ENCODE measurements at regions not wholly inside any gene's neighbourhood (a gene's known extent, or its start where the extent isn't known, plus 50 kb on each side); places are given as distances from the start of the nearest gene placed in this dataset.

DNA sequence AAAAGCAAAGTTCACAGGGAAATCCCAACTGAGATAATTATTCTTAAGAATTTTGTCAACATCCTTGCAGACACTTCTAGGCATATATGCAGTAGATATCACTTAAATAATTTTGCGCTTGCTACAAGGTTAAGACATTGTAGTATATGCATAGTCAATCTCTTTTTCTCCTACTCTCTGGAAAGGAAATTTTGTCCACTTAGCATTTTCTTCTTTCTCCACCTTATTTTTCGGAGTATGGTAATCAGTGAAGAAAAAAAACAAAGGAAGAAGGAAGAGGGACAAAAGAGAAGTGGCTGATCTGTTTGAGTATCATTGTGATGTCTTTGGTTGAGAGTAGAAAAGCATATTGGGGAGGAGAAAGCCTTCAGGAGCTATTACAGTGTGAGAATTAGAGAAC, 104.6 kb downstream of the LACC1 start:
- no peak for DNase-seq (ENCODE audit: low spot score)

DNA sequence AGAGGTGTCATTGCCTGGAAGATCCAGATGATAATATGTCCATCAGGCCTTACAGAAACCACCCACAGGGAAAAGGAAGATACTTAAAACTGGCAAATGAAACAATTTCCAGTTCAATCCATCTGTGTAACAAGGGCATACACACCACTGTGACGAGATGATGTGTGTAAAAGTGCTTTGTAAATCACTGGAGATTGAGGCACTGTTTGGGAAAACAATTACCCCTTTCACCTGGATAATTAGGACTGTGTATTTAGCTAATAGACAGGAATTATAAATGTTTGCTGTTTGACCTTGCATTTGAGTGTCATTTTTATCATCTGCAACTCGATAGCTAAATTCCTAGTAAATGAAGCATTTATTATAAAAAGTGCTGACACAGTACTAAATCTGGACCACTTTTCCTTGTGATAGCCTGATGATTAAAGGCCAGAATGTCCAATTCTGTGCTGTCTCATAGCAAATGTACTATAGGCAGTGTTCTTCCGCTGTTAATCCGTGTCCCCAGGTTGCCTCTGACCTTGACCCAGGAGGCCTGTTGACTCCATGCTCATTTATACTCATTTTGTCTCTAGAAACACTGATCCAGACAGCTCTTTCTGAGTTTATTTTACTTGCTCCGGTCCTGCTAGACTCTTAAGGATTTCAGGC, 105.8 kb downstream of the LACC1 start:
- DNase-seq (ENCODE audit: low spot score) = no peak

DNA sequence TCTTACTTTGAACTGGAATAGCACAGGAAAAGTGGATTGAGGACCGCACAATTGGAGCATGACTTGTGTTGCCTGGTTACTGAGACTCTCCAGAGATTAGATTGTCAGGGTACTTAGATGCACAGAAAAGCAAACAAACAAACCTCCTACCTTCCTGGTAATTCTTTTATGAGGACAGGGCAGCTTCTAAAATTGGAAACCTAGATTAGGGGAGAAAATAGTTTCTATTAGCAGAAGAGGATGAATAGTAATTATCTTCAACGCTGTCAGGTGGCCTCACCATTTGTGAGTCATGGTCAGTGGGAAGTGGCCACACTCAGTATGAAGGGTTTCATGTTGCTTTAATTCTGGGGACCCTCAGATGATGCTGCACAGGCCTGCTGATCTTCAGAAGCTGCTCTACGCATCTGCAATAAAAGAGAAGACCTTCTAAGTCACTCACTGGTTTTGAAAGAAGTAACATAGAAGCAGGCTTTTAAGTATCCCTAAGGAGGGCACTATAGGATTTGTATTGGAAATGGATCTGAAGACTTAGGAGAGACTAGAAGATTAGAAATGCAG, 106.8 kb downstream of the LACC1 start:
- DNase-seq (ENCODE audit: low spot score) = no peak

DNA sequence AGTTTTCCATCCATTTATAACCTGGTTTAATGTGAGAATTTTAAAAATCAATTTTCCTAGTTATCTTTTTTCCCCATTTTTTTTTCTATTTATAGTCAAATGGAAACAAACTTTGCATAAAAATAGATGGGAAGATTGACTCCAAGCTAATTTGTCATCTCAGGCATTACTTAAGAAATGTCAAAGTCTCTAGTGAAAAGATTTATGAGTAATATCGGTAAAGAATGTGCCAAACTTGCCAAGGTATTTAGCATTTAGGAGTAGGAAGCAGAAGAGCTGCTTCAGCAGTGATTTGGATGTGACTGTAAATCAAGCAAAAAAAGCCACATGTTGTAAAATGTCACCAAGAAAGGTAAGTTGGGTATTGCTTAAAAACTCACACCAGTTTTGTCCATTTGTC, 108.6 kb downstream of the LACC1 start:
- DNase-seq (ENCODE audit: low spot score) = no peak

DNA sequence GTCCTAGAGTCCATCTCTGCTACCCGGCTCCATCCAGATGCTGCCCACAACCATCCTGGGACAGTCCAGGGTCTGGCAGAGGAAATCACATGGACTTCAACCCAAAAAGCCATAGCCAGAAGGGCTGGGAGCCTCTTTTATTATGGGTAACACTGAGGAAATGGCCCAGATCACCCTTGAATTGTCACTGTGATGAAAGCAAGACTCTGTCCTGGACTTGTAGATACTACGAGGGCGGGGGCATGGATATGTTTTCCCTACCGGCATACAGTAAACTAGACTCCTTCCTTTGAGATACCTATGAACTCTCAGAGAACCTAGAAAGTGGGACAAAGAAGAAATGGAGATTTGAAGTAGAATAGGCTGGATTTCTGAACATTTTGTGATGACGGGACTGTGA, 110.3 kb downstream of the LACC1 start:
- DNase-seq (ENCODE audit: low spot score) = no peak

DNA sequence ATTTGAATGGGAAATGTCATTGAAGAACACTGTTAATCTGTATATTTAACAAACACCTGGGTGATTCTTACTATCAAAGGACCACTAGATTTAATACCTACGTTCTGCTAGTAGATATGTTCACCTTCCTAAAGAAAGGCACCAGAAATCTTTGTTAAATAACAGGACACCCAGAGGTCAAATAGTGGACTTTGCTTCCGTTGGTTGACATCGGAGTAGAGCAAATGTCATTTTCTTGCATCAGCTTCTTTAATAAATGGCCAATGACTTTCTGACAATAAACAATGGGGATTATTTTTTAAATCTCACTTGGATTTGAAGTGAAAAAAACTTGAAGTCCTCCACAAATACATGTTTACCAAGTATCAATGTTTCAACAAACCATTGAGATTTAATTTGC, 111.1 kb downstream of the LACC1 start:
- no peak for DNase-seq (ENCODE audit: low spot score)

DNA sequence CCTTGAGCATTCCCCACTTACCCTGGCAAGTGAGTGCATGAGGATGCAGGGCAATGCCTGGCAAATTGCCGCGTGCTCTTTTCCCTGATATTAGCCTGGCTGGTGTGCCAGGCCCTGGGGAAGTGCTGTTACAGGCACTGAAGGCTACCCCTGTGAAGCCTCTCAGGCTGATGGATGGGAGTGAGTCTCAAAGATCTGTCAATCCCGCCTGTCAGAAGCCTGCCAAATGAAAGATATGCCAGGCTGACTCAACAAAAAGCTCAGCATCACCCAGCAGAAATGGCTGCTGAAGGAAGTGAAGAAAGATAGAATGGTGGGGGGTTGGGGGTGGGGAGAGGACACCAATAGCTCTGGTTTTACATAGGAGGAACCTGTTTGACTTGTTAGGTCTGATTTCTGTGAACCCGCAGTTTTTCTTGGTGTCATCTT, 112.1 kb downstream of the LACC1 start:
- DNase-seq (ENCODE audit: low spot score) = no peak

DNA sequence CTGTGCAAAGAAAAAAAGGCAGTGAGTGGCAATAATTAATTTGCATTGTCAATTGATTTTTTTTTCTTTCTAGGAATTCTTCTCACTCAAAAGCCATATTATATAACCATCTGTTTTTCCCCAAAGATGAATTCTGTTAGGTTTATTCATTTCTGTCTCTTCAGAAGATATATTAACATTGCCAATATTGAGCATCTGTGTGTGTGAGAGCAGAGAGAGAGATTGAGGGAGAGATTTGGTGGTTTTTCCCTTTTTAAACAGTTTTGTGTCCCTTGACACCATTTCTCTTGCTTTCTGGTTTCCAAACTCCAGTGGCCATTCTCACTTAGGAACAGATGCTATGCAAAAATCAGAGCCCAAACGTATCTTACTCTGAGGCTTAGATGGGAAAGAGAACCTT, 112.5 kb downstream of the LACC1 start:
- DNase-seq (ENCODE audit: low spot score) = no peak

DNA sequence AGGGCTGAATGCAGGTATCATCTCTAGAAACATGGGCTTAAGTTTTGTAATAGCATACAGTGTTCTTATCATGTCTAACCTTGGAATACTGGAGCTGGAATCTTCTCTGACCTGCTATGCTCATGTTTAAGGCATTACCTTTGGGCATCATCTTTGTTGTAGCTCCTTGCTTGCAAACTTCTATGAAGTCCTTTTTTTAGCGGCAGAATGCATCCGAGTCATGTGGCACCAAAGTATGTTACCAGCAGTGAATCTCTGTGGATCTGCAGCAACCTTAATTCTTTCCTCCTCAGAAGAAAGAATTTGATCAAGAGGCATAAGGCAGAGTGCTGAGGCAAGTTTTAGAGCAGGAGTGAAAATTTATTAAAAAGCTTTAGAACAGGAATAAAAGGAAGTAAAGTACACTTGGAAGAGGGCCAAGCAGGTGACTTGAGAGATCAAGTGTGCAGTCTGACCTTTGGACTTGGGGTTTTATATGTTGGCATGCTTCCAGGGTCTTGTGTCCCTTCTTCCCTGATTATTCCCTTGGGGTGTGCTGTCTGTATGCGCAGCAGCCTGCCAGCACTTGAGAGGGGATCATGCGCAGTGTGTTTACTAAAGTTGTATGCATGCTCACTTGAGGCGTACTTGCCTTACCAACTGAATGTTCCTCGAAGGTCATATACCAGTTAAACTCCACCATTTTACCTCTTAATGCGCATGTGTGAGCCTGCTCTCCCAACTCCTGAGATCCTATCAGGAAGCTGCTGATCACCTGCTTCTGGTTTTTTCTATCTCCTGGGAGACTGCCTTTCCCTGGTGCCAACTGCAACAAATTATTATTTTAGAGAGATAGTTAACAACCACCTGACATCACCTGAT, 115.5 kb downstream of the LACC1 start:
- no peak for DNase-seq (ENCODE audit: low spot score)

DNA sequence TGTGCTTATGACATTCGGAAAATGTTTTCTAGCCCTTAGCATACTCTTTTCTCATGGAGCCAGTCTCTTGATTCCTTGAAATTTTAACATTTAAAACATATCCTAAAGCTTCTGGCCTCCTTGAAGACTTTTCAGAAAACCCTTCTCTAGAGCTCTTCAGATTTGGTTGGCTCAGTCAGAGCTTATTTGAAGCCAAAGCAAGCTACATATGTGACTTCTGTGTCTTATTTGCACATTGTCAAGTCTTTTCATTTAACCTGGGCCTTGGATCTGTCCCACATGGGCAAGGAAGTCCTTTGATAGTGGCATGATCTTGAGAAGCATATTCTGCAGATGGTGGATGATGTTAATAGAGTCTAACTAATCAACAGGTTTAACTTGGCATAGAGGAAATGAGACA, 116.5 kb downstream of the LACC1 start:
- DNase-seq (ENCODE audit: low spot score) = no peak

DNA sequence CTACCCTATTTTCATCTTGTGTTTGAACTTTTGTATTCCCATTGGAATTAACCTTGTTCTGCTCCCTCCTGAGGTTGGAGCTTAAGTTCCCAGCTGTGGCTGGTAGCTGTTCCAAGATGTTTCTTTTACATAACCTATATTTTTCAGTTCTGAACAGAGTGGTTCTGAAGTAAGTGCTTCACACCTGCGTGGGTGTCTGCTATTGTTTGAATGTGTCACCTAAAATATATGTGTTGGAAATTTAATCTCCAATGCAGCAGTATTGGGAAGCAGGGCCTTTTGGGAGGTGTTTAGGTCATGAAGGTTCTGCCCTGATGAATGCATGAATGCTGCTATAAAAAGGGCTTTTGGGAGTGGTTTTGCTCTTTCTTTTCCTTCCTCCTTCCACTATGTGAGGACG, 123.8 kb downstream of the LACC1 start:
- no peak for DNase-seq (ENCODE audit: low spot score)

DNA sequence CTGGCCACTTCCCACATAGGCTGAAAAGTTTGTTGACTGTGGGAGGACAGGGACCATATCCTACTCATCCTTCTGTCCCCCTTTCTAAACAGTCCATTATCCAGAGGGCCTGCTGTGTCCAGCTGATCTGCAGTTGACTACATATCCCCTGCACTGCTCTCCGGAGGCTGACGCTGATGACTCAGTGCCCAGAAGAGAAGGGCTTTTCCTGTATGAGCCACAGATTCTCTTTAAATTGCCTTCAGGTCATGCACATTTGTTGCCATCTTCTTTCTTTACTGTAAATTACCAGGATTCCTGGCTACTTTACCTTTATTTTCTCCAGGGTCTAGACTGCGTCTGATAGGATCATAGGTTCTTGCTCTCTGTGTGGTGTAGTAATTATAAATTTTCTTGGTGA, 125.2 kb downstream of the LACC1 start:
- DNase-seq (ENCODE audit: low spot score) = no peak

DNA sequence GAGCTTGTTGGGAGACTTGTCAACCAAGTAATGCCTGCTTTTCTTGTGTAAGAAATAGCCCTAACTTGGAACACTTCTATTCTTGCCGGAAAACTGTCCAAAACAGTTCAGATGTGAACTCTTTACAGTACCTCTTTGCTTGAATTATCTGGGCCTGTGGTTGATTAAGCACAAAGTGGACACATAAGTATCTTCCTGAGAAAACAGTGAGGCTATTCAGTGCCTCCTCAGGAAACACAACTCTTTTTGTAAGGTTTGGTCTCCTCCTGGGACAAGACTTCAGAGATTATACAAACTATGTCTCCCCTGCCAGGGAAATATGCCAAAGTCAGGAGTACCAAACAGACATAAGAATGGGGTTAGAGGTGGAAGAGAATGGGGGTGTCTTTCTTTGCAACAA, 127.7 kb downstream of the LACC1 start:
- no peak for DNase-seq (ENCODE audit: low spot score)

DNA sequence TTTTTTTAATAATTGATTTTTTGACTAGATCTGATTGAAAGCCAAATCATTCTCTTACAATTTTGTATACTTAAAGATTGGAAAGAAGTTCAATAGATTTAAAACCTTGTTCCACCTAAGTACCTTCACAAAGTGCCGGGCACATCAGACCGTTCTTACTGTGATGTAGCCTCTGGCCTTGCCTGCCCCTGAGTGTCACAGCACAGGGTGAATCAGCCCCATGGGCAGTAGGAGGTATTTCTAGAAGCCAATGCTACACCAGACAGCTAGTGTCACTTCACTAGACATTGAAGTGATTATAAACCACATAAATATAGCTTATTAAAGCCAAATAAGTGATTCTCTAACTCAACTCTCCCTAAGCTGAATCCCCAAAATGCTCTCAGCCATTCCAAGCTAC, 131.3 kb downstream of the LACC1 start:
- DNase-seq (ENCODE audit: low spot score) = no peak

DNA sequence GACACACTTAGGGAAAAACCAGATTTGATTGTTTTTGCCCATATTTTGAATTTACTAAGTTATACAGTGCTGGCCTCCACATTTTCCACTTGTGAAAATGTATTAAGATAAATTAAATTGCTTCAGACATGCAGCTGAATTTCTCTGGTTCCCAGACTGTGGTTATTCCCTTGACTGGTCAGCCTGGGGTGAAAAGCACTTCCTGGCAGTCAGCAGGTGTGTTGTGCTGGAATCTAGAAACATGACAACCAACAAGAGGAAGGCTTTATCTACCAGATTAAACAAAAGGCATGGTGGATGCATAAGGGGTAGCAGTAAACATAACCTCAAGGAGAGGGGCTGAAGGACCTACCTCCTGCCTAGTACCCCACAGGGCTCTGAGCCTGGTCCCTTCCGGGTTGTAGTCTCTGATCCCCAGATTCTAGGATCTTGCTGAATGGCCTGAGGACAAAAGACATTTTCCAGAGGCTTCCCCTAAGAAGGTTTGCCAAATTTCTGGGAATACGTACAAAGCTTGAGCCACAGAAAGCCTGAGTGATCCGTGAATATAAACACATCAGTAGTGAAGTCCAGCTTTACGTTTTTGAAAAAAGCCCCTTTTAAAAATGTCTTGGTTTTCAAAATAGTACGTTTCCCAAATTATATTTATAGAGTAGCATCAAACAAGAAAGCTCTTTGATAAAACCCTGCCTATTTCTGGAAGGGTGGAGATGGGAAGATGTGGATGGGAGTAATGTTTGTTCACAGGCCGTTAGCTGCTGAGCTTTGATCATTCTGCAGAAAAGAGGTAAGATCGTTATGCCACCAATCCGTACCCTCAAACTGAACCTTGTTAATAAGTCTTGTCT, 133.4 kb downstream of the LACC1 start:
- peak; percentile 36 for DNase-seq (ENCODE audit: low spot score)

DNA sequence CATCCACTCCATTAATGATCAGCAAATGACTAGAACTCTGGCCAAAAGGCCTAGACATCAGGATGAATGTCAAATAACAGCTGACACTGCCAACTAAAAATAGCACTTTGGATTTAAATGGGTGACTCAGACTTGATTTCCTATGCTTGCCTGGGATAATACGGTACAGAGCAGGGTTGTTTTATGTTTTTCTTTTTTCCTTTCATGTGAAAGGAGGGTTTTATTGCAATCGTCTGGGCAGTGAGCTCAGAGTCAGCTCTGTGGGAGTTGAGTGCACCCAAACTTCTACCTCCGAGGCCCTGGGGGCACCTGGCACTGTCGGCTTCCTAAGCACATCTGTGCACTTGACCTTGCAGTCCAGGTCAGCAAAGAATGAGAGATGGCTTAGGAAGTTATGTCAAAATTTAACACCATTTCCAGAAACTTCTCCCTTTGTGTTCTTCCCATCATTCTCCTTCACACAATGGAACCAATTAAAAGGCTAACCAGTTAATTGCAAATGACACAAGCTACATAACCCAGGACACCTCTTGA, 134.1 kb downstream of the LACC1 start:
- DNase-seq (ENCODE audit: low spot score) = no peak

DNA sequence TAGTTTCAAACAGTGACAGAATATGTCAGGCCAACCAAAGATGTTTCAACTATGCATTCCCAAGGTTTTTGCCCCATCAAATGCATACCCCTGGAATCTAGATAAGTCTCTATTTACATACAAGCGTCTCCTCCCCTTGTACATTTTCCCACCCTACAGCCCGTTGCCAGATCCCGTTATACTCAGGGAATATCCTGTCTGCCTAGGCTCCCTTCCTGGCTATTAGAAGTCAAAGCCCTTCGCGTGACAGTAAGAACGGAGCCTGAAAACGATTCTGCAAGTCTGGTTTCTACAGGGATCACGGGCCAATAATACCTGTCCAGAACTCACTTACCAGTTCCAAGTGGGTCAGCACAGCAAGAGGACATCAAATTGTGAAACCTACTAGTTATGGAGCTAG, 134.8 kb downstream of the LACC1 start:
- no peak for DNase-seq (ENCODE audit: low spot score)

DNA sequence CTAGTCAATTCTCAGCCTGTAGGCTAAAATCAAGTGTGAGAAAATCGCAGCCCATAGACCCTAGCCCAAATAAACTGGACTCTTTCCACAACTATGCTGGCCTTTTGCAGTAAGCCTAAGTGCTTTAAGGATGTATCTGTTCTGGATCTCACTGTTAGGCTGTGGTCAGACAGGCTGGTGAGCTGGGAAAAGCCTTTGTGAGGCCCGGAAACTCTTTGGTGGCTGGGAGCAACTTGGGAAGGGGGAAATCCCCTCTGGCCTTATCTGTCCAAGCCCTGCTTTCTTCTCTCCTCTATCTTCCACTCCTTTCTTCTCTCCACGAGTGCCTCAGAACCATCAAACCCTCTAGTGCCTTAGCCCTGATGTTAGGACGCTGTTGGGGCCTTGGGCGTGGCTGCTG, 135.4 kb downstream of the LACC1 start:
- DNase-seq (ENCODE audit: low spot score) = no peak

DNA sequence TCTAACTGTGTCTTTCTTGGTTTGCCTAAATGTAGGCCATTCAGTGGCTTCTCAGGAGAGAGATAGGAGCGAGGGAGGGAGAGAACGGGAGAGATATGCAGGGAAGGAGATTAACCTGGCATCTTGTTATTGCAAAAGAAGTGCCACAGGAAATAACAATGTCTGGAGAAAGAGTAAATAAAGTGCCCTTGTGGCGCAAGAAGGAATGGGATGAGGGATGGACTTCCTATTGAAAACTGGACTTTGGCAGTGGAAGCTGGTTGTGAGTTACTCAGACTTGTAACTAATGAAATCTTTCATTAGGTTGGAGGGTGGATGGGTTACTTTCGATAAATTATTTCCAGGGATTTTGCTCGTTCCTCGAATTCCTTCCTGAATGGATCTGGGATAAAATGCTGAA, 136.1 kb downstream of the LACC1 start:
- DNase-seq (ENCODE audit: low spot score) = no peak

DNA sequence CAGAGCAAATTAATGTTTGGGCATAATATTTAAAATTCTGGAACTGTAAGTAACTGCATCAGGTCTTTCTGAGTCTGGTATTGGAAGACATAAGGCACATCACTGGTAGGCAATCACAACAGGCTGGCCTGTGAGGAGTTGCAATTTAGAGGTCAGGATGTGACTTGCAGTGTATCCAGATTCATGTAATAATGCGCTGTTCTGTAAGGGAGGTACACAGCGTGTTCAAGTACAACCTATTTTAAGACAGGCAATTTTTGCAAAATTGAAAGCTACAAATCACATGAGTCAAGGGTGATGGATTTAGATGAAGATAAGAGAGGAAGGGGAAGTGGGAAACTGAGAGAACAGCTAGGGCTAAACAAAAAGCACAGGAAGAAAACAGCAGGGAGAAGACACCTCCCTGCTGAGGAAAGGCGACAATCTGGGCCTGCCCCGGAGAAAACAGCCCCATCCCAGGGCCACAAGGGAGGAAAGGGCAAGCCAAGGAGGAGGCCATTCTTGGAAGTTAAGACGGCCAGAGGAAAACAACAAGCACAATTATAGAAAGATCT, 138.1 kb downstream of the LACC1 start:
- no peak for DNase-seq (ENCODE audit: low spot score)

DNA sequence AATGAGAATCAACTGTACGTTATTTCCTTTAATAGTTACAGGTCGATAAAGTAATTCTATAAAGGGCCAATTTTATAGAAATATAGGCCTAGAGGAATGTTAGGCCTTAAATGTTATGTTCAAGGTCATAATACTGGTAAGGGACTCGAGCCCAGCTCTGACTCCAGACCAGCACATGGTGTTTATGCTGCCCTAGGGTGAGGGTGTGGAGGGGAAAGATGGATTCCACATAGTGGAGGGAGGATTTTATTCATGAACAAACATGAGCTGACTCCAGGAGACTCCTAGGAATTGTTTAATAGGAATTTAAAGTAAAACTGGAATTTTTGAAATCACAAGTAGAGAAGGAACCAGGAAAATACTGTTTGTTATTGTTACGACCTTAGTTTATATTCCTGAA, 139.9 kb downstream of the LACC1 start:
- no peak for DNase-seq (ENCODE audit: low spot score)

DNA sequence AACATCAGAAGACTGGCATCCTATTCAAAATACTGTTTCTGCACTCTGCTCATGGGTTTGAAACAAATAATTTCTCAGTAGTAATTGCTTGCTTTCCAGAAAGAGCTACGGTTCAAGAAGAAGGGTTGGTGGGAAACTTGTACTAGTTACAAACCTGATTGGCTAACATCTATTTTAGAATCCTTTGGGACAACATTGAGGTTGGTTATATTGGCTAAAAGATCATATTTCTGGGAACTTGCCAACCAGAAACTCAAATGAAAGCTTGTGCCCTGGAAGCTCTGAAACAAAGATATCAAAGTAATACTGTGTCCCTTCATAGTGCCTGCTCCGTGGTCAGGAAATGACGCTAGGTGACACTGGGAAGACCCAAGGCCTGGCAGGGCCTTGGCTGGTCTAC, 141.7 kb downstream of the LACC1 start:
- no peak for DNase-seq (ENCODE audit: low spot score)
